ENCODE measurements at regions not wholly inside any gene's neighbourhood (a gene's known extent, or its start where the extent isn't known, plus 50 kb on each side); places are given as distances from the start of the nearest gene placed in this dataset.

GRCh38 chr1:25053576-25054250 lies 123.6 kb upstream of the RUNX3 start:
- no peak overlapping the region for H3K4me3 ChIP-seq (ENCODE audit: low read depth, low read length)
- no peak for TF ChIP-seq CTCF (IDR thresholded peaks at IDR 0.05; ENCODE audit: borderline replicate concordance, insufficient read depth, low read depth, low read length)

GRCh38 chr1:25051906-25052305 lies 121.8 kb upstream of the RUNX3 start:
- TF ChIP-seq CTCF (IDR thresholded peaks at IDR 0.05; ENCODE audit: borderline replicate concordance, insufficient read depth, low read depth, low read length), result no peak
- no peak overlapping the region for H3K4me3 ChIP-seq (ENCODE audit: low read depth, low read length)

- no peak for TF ChIP-seq CTCF (IDR thresholded peaks at IDR 0.05; ENCODE audit: borderline replicate concordance, insufficient read depth, low read depth, low read length)
- H3K4me3 ChIP-seq (ENCODE audit: low read depth, low read length), result no peak overlapping the region
These were observed 121.4 kb upstream of the RUNX3 start for GRCh38 chr1:25051504-25051903.

GRCh38 chr1:25050165-25050564 lies 120.1 kb upstream of the RUNX3 start:
- TF ChIP-seq CTCF (IDR thresholded peaks at IDR 0.05; ENCODE audit: borderline replicate concordance, insufficient read depth, low read depth, low read length), result no peak
- H3K4me3 ChIP-seq (ENCODE audit: low read depth, low read length), result no peak overlapping the region

GRCh38 chr1:25049190-25049589 lies 119.1 kb upstream of the RUNX3 start:
- no peak overlapping the region for H3K4me3 ChIP-seq (ENCODE audit: low read depth, low read length)
- TF ChIP-seq CTCF (IDR thresholded peaks at IDR 0.05; ENCODE audit: borderline replicate concordance, insufficient read depth, low read depth, low read length), result no peak

GRCh38 chr1:25048728-25049127 lies 118.7 kb upstream of the RUNX3 start:
- TF ChIP-seq CTCF (IDR thresholded peaks at IDR 0.05; ENCODE audit: borderline replicate concordance, insufficient read depth, low read depth, low read length), result no peak
- H3K4me3 ChIP-seq (ENCODE audit: low read depth, low read length), result no peak overlapping the region

GRCh38 chr1:25047506-25048240 lies 117.6 kb upstream of the RUNX3 start:
- TF ChIP-seq CTCF (IDR thresholded peaks at IDR 0.05; ENCODE audit: borderline replicate concordance, insufficient read depth, low read depth, low read length), result no peak
- no peak overlapping the region for H3K4me3 ChIP-seq (ENCODE audit: low read depth, low read length)

Data from GM12875 (cell line).